ENCODE measurements at regions not wholly inside any gene's neighbourhood (a gene's known extent, or its start where the extent isn't known, plus 50 kb on each side); places are given as distances from the start of the nearest gene placed in this dataset.

GRCh38 chrX:39603230-39603629, 494.5 kb downstream of the BCOR start:
- Mint-ChIP-seq H3K27ac (ENCODE audit: unreplicated experiment) (no peak overlapping the region), H3K9me3 (ENCODE audit: unreplicated experiment) (no peaks in the 10 kb centered on the region), H3K36me3 (ENCODE audit: insufficient read depth, unreplicated experiment) (no peaks in the 10 kb centered on the region), H3K4me3 (ENCODE audit: unreplicated experiment) (no peak overlapping the region), H3K27me3 (ENCODE audit: insufficient read depth, unreplicated experiment) (no peaks in the 10 kb centered on the region), H3K4me1 (ENCODE audit: low read depth, unreplicated experiment) (no peaks in the 10 kb centered on the region)
- CTCF ChIA-PET = no interaction called here
- intact Hi-C loops (cut with micrococcal nuclease; ENCODE audit: unreplicated experiment) = no loop called here
- POLR2A ChIA-PET = no interaction called here
- Histone ChIP-seq H3K36me3 (ENCODE audit: control insufficient read depth, insufficient read depth, low read length) (no peaks in the 10 kb centered on the region), H3K4me3 (ENCODE audit: low read depth, low read length) (no peak overlapping the region), H3K9me3 (no peaks in the 10 kb centered on the region), H3K4me1 (no peaks in the 10 kb centered on the region), H3K27me3 (replicated peaks; ENCODE audit: control insufficient read depth, insufficient read depth, low read length) (no peaks in the 10 kb centered on the region)
- BruUV-seq (replicated peaks) = no TSS peak
- DNase-seq = no peak
- no peak for TF ChIP-seq CTCF (IDR thresholded peaks at IDR 0.05; ENCODE audit: insufficient read depth in 1 of 2, low read depth in 1 of 2, low read length in 1 of 2, severe bottlenecking in 1 of 2, unreplicated experiment in 1 of 2)

- no peak for DNase-seq
- Histone ChIP-seq H3K4me3 (ENCODE audit: low read depth, low read length) (no peak overlapping the region), H3K27me3 (replicated peaks; ENCODE audit: control insufficient read depth, insufficient read depth, low read length) (no peaks in the 10 kb centered on the region), H3K9me3 (no peaks in the 10 kb centered on the region), H3K36me3 (ENCODE audit: control insufficient read depth, insufficient read depth, low read length) (no peaks in the 10 kb centered on the region), H3K4me1 (no peaks in the 10 kb centered on the region)
- H3K27ac Mint-ChIP-seq (ENCODE audit: unreplicated experiment) = no peak overlapping the region
- CTCF ChIA-PET = no interaction called here
- intact Hi-C loops (cut with micrococcal nuclease; ENCODE audit: unreplicated experiment) = no loop called here
- TF ChIP-seq CTCF (IDR thresholded peaks at IDR 0.05; ENCODE audit: insufficient read depth in 1 of 2, low read depth in 1 of 2, low read length in 1 of 2, severe bottlenecking in 1 of 2, unreplicated experiment in 1 of 2) = no peak
- POLR2A ChIA-PET = no interaction called here
- no peaks in the 10 kb centered on the region for H3K4me1 Mint-ChIP-seq (ENCODE audit: low read depth, unreplicated experiment)
- H3K27me3 Mint-ChIP-seq (ENCODE audit: insufficient read depth, unreplicated experiment) = no peaks in the 10 kb centered on the region
- H3K9me3 Mint-ChIP-seq (ENCODE audit: unreplicated experiment) = no peaks in the 10 kb centered on the region
- H3K4me3 Mint-ChIP-seq (ENCODE audit: unreplicated experiment) = no peak overlapping the region
- BruUV-seq (replicated peaks) = no TSS peak
- H3K36me3 Mint-ChIP-seq (ENCODE audit: insufficient read depth, unreplicated experiment) = no peaks in the 10 kb centered on the region
Observed at GRCh38 chrX:39605183-39605582, 492.6 kb downstream of the BCOR start.

- intact Hi-C loops (cut with micrococcal nuclease; ENCODE audit: unreplicated experiment) = no loop called here
Observed at GRCh38 chrX:39605866-39606265, 491.9 kb downstream of the BCOR start.

More at GRCh38 chrX:39605866-39606265, 491.9 kb downstream of the BCOR start:
- ChIA-PET POLR2A (no interaction called here), CTCF (no interaction called here)
- H3K4me1 ChIP-seq = no peaks in the 10 kb centered on the region
- Mint-ChIP-seq H3K4me1 (ENCODE audit: low read depth, unreplicated experiment) (no peaks in the 10 kb centered on the region), H3K27ac (ENCODE audit: unreplicated experiment) (no peak overlapping the region), H3K9me3 (ENCODE audit: unreplicated experiment) (no peaks in the 10 kb centered on the region), H3K4me3 (ENCODE audit: unreplicated experiment) (no peak overlapping the region), H3K36me3 (ENCODE audit: insufficient read depth, unreplicated experiment) (no peaks in the 10 kb centered on the region), H3K27me3 (ENCODE audit: insufficient read depth, unreplicated experiment) (no peaks in the 10 kb centered on the region)
- no peak for TF ChIP-seq CTCF (IDR thresholded peaks at IDR 0.05; ENCODE audit: insufficient read depth in 1 of 2, low read depth in 1 of 2, low read length in 1 of 2, severe bottlenecking in 1 of 2, unreplicated experiment in 1 of 2)
- DNase-seq = no peak
- no peaks in the 10 kb centered on the region for H3K27me3 ChIP-seq (replicated peaks; ENCODE audit: control insufficient read depth, insufficient read depth, low read length)
- no peaks in the 10 kb centered on the region for H3K36me3 ChIP-seq (ENCODE audit: control insufficient read depth, insufficient read depth, low read length)
- no peak overlapping the region for H3K4me3 ChIP-seq (ENCODE audit: low read depth, low read length)
- no peaks in the 10 kb centered on the region for H3K9me3 ChIP-seq
- no TSS peak for BruUV-seq (replicated peaks)

All from Caco-2 (cell line).